Breast epithelium (tissue), 4 donors: ENCODE measurements at regions not wholly inside any gene's neighbourhood (a gene's known extent, or its start where the extent isn't known, plus 50 kb on each side); places are given as distances from the start of the nearest gene placed in this dataset.

ENCODE experiments used
- DNase-seq, 2 donors: peaks; one replicate each; pipeline ENCODE4 v3.0.0-alpha.2; 2019; ENCODE audit warnings: low spot score in 2 of 2
- H3K27ac ChIP-seq, 2 donors: fragments of 200-600 bp; sonication (generic) in 1 of 2; one replicate each; pipeline ENCODE4 v1.5.1; 2016 to 2019; ENCODE audit warnings: mild to moderate bottlenecking in 1 of 2
- H3K27me3 ChIP-seq, 2 donors: fragments of 200-600 bp; sonication (generic) in 1 of 2; one replicate each; pipeline versions ENCODE4 v1.5.1 to v1.6.0; 2017 to 2019; ENCODE audit warnings: control low read depth in 1 of 2, mild to moderate bottlenecking in 1 of 2
- H3K36me3 ChIP-seq: fragments of 200-600 bp; one replicate; pipeline ENCODE4 v1.5.1; 2019
- H3K4me1 ChIP-seq, 2 donors: fragments of 200-600 bp; sonication (generic); one replicate each; pipeline ENCODE4 v1.5.1; 2016 to 2019; ENCODE audit warnings: control low read depth in 1 of 2
- H3K4me3 ChIP-seq, 3 donors: fragments of 200-600 bp; sonication (generic); 1 replicate in 2 of 3; 2 replicates in 1 of 3; pipeline ENCODE4 v1.5.1; 2016 to 2019; ENCODE audit warnings: mild to moderate bottlenecking in 3 of 3, moderate library complexity in 2 of 3
- H3K9me3 ChIP-seq, 2 donors: fragments of 200-600 bp; sonication (generic) in 1 of 2; one replicate each; pipeline ENCODE4 v1.5.1; 2016 to 2019; ENCODE audit warnings: control low read depth in 1 of 2
- POLR2A ChIP-seq: fragments of 450-650 bp; IDR thresholded peaks from one replicate; pipeline ENCODE4 v1.6.1; 2016; ENCODE audit warnings: antibody characterized with exemption, mild to moderate bottlenecking, moderate library complexity
- POLR2AphosphoS5 ChIP-seq, 3 donors: sonication (generic); formaldehyde crosslinking; IDR thresholded peaks; one replicate each; pipeline ENCODE4 v1.6.1; 2017; ENCODE audit warnings: antibody characterized with exemption in 3 of 3
- intact Hi-C: fragments of 100-400 bp; cut with DNase I; formaldehyde crosslinking; loops from one replicate; pipeline ENCODE4 v1.15.1; 2023; ENCODE audit warnings: low total_unique reads
- TF ChIP-seq, protein P1 (sequence below), 3 donors: fragments of 450-650 bp; IDR thresholded peaks; one replicate each; pipeline ENCODE4 v1.5.1; 2016 to 2017; ENCODE audit warnings: antibody characterized with exemption in 3 of 3, mild to moderate bottlenecking in 3 of 3, moderate library complexity in 3 of 3

DNA sequence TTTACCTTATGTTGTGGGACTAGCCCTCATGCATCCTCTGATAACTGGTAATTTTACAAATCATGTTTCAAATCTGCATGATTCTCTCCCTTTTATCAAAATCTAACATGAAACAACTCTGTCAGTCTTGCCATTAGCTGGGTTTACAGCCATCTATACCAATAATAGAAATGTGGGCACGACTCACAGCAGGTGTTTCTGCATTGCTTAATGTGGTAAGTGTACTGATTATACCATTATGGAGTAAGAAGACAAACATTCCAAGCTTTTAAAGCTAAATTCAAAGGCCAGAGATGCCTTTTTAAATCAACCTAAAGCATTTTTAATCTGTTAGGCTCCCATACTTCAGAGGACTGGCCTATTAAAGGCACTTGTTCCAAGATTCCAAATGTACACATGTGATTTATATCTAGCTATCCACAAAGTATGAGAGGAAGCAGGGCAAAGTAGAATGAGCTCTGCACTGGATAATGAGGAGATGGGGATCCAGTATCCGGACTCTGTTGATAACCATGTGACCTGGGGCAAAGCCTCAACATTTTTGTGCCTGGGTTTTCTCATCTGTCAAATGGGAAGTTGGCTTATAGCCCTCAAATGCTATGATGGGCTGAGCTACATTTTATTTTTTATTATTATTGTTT is 52.3 kb upstream of the FUT8 start:
- Histone ChIP-seq H3K4me1 (no peaks in the 10 kb centered on the region), H3K36me3 (no peaks in the 10 kb centered on the region), H3K27ac (no peak overlapping the region), H3K27me3 (no peaks in the 10 kb centered on the region), H3K9me3 (no peaks in the 10 kb centered on the region), H3K4me3 (no peak overlapping the region)
- no peak for DNase-seq
- TF ChIP-seq POLR2AphosphoS5 (IDR thresholded peaks at IDR 0.05), result no peak
- no peak for TF ChIP-seq POLR2A
- TF ChIP-seq, protein P1, sequence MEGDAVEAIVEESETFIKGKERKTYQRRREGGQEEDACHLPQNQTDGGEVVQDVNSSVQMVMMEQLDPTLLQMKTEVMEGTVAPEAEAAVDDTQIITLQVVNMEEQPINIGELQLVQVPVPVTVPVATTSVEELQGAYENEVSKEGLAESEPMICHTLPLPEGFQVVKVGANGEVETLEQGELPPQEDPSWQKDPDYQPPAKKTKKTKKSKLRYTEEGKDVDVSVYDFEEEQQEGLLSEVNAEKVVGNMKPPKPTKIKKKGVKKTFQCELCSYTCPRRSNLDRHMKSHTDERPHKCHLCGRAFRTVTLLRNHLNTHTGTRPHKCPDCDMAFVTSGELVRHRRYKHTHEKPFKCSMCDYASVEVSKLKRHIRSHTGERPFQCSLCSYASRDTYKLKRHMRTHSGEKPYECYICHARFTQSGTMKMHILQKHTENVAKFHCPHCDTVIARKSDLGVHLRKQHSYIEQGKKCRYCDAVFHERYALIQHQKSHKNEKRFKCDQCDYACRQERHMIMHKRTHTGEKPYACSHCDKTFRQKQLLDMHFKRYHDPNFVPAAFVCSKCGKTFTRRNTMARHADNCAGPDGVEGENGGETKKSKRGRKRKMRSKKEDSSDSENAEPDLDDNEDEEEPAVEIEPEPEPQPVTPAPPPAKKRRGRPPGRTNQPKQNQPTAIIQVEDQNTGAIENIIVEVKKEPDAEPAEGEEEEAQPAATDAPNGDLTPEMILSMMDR (IDR thresholded peaks at IDR 0.05), result no peak
- intact Hi-C loops, result no loop called here

DNA sequence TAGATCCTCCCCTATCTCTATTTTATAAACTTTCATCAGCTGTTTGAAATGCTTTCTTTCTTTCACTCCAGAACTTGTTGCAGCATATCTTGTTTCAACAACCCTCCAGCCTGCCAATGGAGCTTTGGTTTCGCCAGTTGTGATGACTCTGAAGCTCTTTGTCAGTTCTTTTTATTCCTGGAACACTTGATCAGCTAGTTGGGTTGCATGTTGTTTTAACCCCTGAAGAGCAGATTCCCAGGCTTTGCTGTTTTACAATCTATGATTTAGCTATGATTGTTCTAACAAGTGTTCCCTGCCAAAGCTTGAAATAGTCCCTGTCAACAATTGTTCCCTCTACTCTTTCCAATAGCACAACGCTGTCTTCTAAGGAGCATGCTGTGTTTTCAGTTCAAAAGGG is 50.6 kb upstream of the FUT8 start:
- H3K9me3 ChIP-seq, result no peaks in the 10 kb centered on the region
- H3K27me3 ChIP-seq, result no peaks in the 10 kb centered on the region
- TF ChIP-seq POLR2A (no peak), POLR2AphosphoS5 (IDR thresholded peaks at IDR 0.05) (peak in 1 of 3 donors; percentile 23)
- DNase-seq, result no peak
- H3K27ac ChIP-seq, result no peak overlapping the region
- intact Hi-C loops, result no loop called here
- no peaks in the 10 kb centered on the region for H3K4me1 ChIP-seq
- no peak overlapping the region for H3K4me3 ChIP-seq
- no peaks in the 10 kb centered on the region for H3K36me3 ChIP-seq
